GM04503 (cell line): ENCODE measurements at regions not wholly inside any gene's neighbourhood (a gene's known extent, or its start where the extent isn't known, plus 50 kb on each side); places are given as distances from the start of the nearest gene placed in this dataset.

Experiments used
- DNase-seq: peaks from one replicate; pipeline ENCODE4 v3.0.0-alpha.2; 2012; ENCODE audit warnings: low read depth

- no peak for DNase-seq
These were observed 63.6 kb downstream of the NUDT12 start for GRCh38 chr5:103498800-103499551.

- DNase-seq = no peak
These were observed 64.4 kb downstream of the NUDT12 start for GRCh38 chr5:103498211-103498610.

- DNase-seq = no peak
These were observed 64.8 kb downstream of the NUDT12 start for GRCh38 chr5:103497781-103498180.

GRCh38 chr5:103490030-103490739, 72.4 kb downstream of the NUDT12 start:
- DNase-seq = no peak

GRCh38 chr5:103489307-103489706, 73.3 kb downstream of the NUDT12 start:
- DNase-seq = no peak

- DNase-seq = no peak
These were observed 74.6 kb downstream of the NUDT12 start for GRCh38 chr5:103487822-103488493.

GRCh38 chr5:103487218-103487617, 75.4 kb downstream of the NUDT12 start:
- no peak for DNase-seq

- DNase-seq = no peak
These were observed 75.8 kb downstream of the NUDT12 start for GRCh38 chr5:103486739-103487138.

GRCh38 chr5:103480246-103480645, 82.3 kb downstream of the NUDT12 start:
- no peak for DNase-seq

- no peak for DNase-seq
These were observed 84.9 kb downstream of the NUDT12 start for GRCh38 chr5:103477678-103478077.

- DNase-seq = no peak
These were observed 85.8 kb downstream of the NUDT12 start for GRCh38 chr5:103476811-103477210.

- DNase-seq = no peak
These were observed 86.9 kb downstream of the NUDT12 start for GRCh38 chr5:103475629-103476240.

GRCh38 chr5:103474677-103475076, 87.9 kb downstream of the NUDT12 start:
- no peak for DNase-seq

GRCh38 chr5:103473725-103474124, 88.9 kb downstream of the NUDT12 start:
- no peak for DNase-seq

- no peak for DNase-seq
These were observed 89.8 kb downstream of the NUDT12 start for GRCh38 chr5:103472830-103473229.

- no peak for DNase-seq
These were observed 90.3 kb downstream of the NUDT12 start for GRCh38 chr5:103472265-103472664.

GRCh38 chr5:103469288-103470040, 93.1 kb downstream of the NUDT12 start:
- no peak for DNase-seq

- DNase-seq = no peak
These were observed 94.8 kb downstream of the NUDT12 start for GRCh38 chr5:103467831-103468230.

- no peak for DNase-seq
These were observed 96.1 kb downstream of the NUDT12 start for GRCh38 chr5:103466495-103466894.

- DNase-seq = no peak
These were observed 96.7 kb downstream of the NUDT12 start for GRCh38 chr5:103465891-103466290.

GRCh38 chr5:103464835-103465484, 97.6 kb downstream of the NUDT12 start:
- no peak for DNase-seq
